ENCODE measurements at regions not wholly inside any gene's neighbourhood (a gene's known extent, or its start where the extent isn't known, plus 50 kb on each side); places are given as distances from the start of the nearest gene placed in this dataset.
"Not testable (repeated sequence)": the region's sequence is repeated elsewhere in the genome, so short reads cannot be mapped to it uniquely, and the experiment has no call there.

GRCh38 chr7:131800008-131800407 is 243.6 kb upstream of the PODXL start:
- no peak for DNase-seq (ENCODE audit: low read depth)

GRCh38 chr7:131797841-131798240 is 241.4 kb upstream of the PODXL start:
- no peak for DNase-seq (ENCODE audit: low read depth)

- DNase-seq (ENCODE audit: low read depth) = no peak
Observed at GRCh38 chr7:131795400-131795799, 239.0 kb upstream of the PODXL start.

GRCh38 chr7:131792311-131792710 is 235.9 kb upstream of the PODXL start:
- no peak for DNase-seq (ENCODE audit: low read depth)

- no peak for DNase-seq (ENCODE audit: low read depth)
Observed at GRCh38 chr7:131787101-131787500, 230.7 kb upstream of the PODXL start.

GRCh38 chr7:131786204-131786603 is 229.8 kb upstream of the PODXL start:
- no peak for DNase-seq (ENCODE audit: low read depth)

- no peak for DNase-seq (ENCODE audit: low read depth)
Observed at GRCh38 chr7:131778601-131779000, 222.2 kb upstream of the PODXL start.

GRCh38 chr7:131774419-131775220 is 218.2 kb upstream of the PODXL start:
- no peak for DNase-seq (ENCODE audit: low read depth)

GRCh38 chr7:131773413-131773812 is 217.0 kb upstream of the PODXL start:
- DNase-seq (ENCODE audit: low read depth) = no peak

GRCh38 chr7:131769241-131769640 is 212.8 kb upstream of the PODXL start:
- DNase-seq (ENCODE audit: low read depth) = no peak

- DNase-seq (ENCODE audit: low read depth) = no peak
Observed at GRCh38 chr7:131767591-131767990, 211.2 kb upstream of the PODXL start.

GRCh38 chr7:131765575-131765974 is 209.1 kb upstream of the PODXL start:
- DNase-seq (ENCODE audit: low read depth) = no peak

GRCh38 chr7:131764143-131764775 is 207.8 kb upstream of the PODXL start:
- DNase-seq (ENCODE audit: low read depth) = no peak

- no peak for DNase-seq (ENCODE audit: low read depth)
Observed at GRCh38 chr7:131762753-131763152, 206.3 kb upstream of the PODXL start.

- DNase-seq (ENCODE audit: low read depth) = not testable (repeated sequence)
Observed at GRCh38 chr7:131755801-131756200, 199.4 kb upstream of the PODXL start.

GRCh38 chr7:131753620-131754222 is 197.3 kb upstream of the PODXL start:
- no peak for DNase-seq (ENCODE audit: low read depth)

- DNase-seq (ENCODE audit: low read depth) = no peak
Observed at GRCh38 chr7:131747658-131748232, 191.3 kb upstream of the PODXL start.

GRCh38 chr7:131745390-131746248 is 189.2 kb upstream of the PODXL start:
- DNase-seq (ENCODE audit: low read depth) = no peak

GRCh38 chr7:131741446-131741845 is 185.0 kb upstream of the PODXL start:
- DNase-seq (ENCODE audit: low read depth) = no peak

GRCh38 chr7:131737746-131738465 is 181.5 kb upstream of the PODXL start:
- no peak for DNase-seq (ENCODE audit: low read depth)

GRCh38 chr7:131735101-131735500 is 178.7 kb upstream of the PODXL start:
- no peak for DNase-seq (ENCODE audit: low read depth)

Measured in stimulated activated CD8-positive, alpha-beta memory T cell treated with anti-CD3 and anti-CD28 coated beads, Interleukin-7, amount 100 ng/mL, for 24 hours (primary cell).